Breast epithelium (tissue), 4 donors: ENCODE measurements at regions not wholly inside any gene's neighbourhood (a gene's known extent, or its start where the extent isn't known, plus 50 kb on each side); places are given as distances from the start of the nearest gene placed in this dataset.
"Not testable (repeated sequence)": the region's sequence is repeated elsewhere in the genome, so short reads cannot be mapped to it uniquely, and the experiment has no call there.

ENCODE experiments used
- DNase-seq, 2 donors: peaks; one replicate each; pipeline ENCODE4 v3.0.0-alpha.2; 2019; ENCODE audit warnings: low spot score in 2 of 2
- H3K27ac ChIP-seq, 2 donors: fragments of 200-600 bp; sonication (generic) in 1 of 2; one replicate each; pipeline ENCODE4 v1.5.1; 2016 to 2019; ENCODE audit warnings: mild to moderate bottlenecking in 1 of 2
- H3K27me3 ChIP-seq, 2 donors: fragments of 200-600 bp; sonication (generic) in 1 of 2; one replicate each; pipeline versions ENCODE4 v1.5.1 to v1.6.0; 2017 to 2019; ENCODE audit warnings: control low read depth in 1 of 2, mild to moderate bottlenecking in 1 of 2
- H3K36me3 ChIP-seq: fragments of 200-600 bp; one replicate; pipeline ENCODE4 v1.5.1; 2019
- H3K4me1 ChIP-seq, 2 donors: fragments of 200-600 bp; sonication (generic); one replicate each; pipeline ENCODE4 v1.5.1; 2016 to 2019; ENCODE audit warnings: control low read depth in 1 of 2
- H3K4me3 ChIP-seq, 3 donors: fragments of 200-600 bp; sonication (generic); 1 replicate in 2 of 3; 2 replicates in 1 of 3; pipeline ENCODE4 v1.5.1; 2016 to 2019; ENCODE audit warnings: mild to moderate bottlenecking in 3 of 3, moderate library complexity in 2 of 3
- H3K9me3 ChIP-seq, 2 donors: fragments of 200-600 bp; sonication (generic) in 1 of 2; one replicate each; pipeline ENCODE4 v1.5.1; 2016 to 2019; ENCODE audit warnings: control low read depth in 1 of 2
- CTCF ChIP-seq, 3 donors: fragments of 450-650 bp; IDR thresholded peaks; one replicate each; pipeline ENCODE4 v1.5.1; 2016 to 2017; ENCODE audit warnings: antibody characterized with exemption in 3 of 3, mild to moderate bottlenecking in 3 of 3, moderate library complexity in 3 of 3
- POLR2A ChIP-seq: fragments of 450-650 bp; IDR thresholded peaks from one replicate; pipeline ENCODE4 v1.6.1; 2016; ENCODE audit warnings: antibody characterized with exemption, mild to moderate bottlenecking, moderate library complexity
- POLR2AphosphoS5 ChIP-seq, 3 donors: sonication (generic); formaldehyde crosslinking; IDR thresholded peaks; one replicate each; pipeline ENCODE4 v1.6.1; 2017; ENCODE audit warnings: antibody characterized with exemption in 3 of 3
- intact Hi-C: fragments of 100-400 bp; cut with DNase I; formaldehyde crosslinking; loops from one replicate; pipeline ENCODE4 v1.15.1; 2023; ENCODE audit warnings: low total_unique reads

GRCh38 chr3:96331341-96331740 is 483.1 kb upstream of the EPHA6 start:
- no peaks in the 10 kb centered on the region for H3K27me3 ChIP-seq
- no peak overlapping the region for H3K4me3 ChIP-seq
- H3K9me3 ChIP-seq = no peaks in the 10 kb centered on the region
- TF ChIP-seq POLR2AphosphoS5 (IDR thresholded peaks at IDR 0.05) = no peak
- TF ChIP-seq CTCF (IDR thresholded peaks at IDR 0.05) = no peak
- TF ChIP-seq POLR2A = no peak
- H3K27ac ChIP-seq = no peak overlapping the region
- no peaks in the 10 kb centered on the region for H3K4me1 ChIP-seq
- no peaks in the 10 kb centered on the region for H3K36me3 ChIP-seq
- DNase-seq = no peak
- intact Hi-C loops = no loop called here

GRCh38 chr3:96334779-96335178 is 479.6 kb upstream of the EPHA6 start:
- Histone ChIP-seq H3K36me3 (no peaks in the 10 kb centered on the region), H3K9me3 (no peaks in the 10 kb centered on the region), H3K4me3 (no peak overlapping the region), H3K27ac (no peak overlapping the region), H3K4me1 (no peaks in the 10 kb centered on the region), H3K27me3 (no peaks in the 10 kb centered on the region)
- TF ChIP-seq CTCF (IDR thresholded peaks at IDR 0.05) = no peak
- no peak for TF ChIP-seq POLR2AphosphoS5 (IDR thresholded peaks at IDR 0.05)
- no peak for TF ChIP-seq POLR2A
- intact Hi-C loops = no loop called here
- no peak for DNase-seq

GRCh38 chr3:96347289-96347688 is 467.1 kb upstream of the EPHA6 start:
- Histone ChIP-seq H3K9me3 (no peaks in the 10 kb centered on the region), H3K4me3 (no peak overlapping the region), H3K27me3 (no peaks in the 10 kb centered on the region), H3K4me1 (no peaks in the 10 kb centered on the region), H3K36me3 (no peaks in the 10 kb centered on the region), H3K27ac (no peak overlapping the region)
- TF ChIP-seq POLR2A (no peak), POLR2AphosphoS5 (IDR thresholded peaks at IDR 0.05) (no peak), CTCF (IDR thresholded peaks at IDR 0.05) (no peak)
- intact Hi-C loops = no loop called here
- no peak for DNase-seq

GRCh38 chr3:96351598-96351997 is 462.8 kb upstream of the EPHA6 start:
- H3K9me3 ChIP-seq, H3K36me3 ChIP-seq, H3K4me1 ChIP-seq, H3K4me3 ChIP-seq, H3K27ac ChIP-seq, intact Hi-C loops, DNase-seq, H3K27me3 ChIP-seq: not testable (repeated sequence)

- H3K9me3 ChIP-seq = peaks cover 0 to 10% of the 10 kb centered on the region in 2 donors
- no peak for DNase-seq
- TF ChIP-seq CTCF (IDR thresholded peaks at IDR 0.05) (no peak), POLR2A (no peak), POLR2AphosphoS5 (IDR thresholded peaks at IDR 0.05) (no peak)
- no peaks in the 10 kb centered on the region for H3K4me1 ChIP-seq
- intact Hi-C loops = no loop called here
- no peak overlapping the region for H3K27ac ChIP-seq
- H3K4me3 ChIP-seq = no peak overlapping the region
- no peaks in the 10 kb centered on the region for H3K27me3 ChIP-seq
- no peaks in the 10 kb centered on the region for H3K36me3 ChIP-seq
Observed at GRCh38 chr3:96354106-96354505, 460.3 kb upstream of the EPHA6 start.

GRCh38 chr3:96354742-96355141 is 459.7 kb upstream of the EPHA6 start:
- intact Hi-C loops = no loop called here

More at GRCh38 chr3:96354742-96355141, 459.7 kb upstream of the EPHA6 start:
- Histone ChIP-seq H3K4me1 (no peaks in the 10 kb centered on the region), H3K27me3 (no peaks in the 10 kb centered on the region), H3K27ac (no peak overlapping the region), H3K9me3 (peaks cover 0 to 13% of the 10 kb centered on the region in 2 donors), H3K36me3 (no peaks in the 10 kb centered on the region), H3K4me3 (no peak overlapping the region)
- TF ChIP-seq CTCF (IDR thresholded peaks at IDR 0.05) (no peak), POLR2AphosphoS5 (IDR thresholded peaks at IDR 0.05) (no peak), POLR2A (no peak)
- no peak for DNase-seq
